HK-2 (cell line): ENCODE measurements at regions not wholly inside any gene's neighbourhood (a gene's known extent, or its start where the extent isn't known, plus 50 kb on each side); places are given as distances from the start of the nearest gene placed in this dataset.

Experiments
- DNase-seq: peaks from one replicate; pipeline ENCODE4 v3.0.0-alpha.2; 2018; ENCODE audit not compliant: unreplicated experiment

DNA sequence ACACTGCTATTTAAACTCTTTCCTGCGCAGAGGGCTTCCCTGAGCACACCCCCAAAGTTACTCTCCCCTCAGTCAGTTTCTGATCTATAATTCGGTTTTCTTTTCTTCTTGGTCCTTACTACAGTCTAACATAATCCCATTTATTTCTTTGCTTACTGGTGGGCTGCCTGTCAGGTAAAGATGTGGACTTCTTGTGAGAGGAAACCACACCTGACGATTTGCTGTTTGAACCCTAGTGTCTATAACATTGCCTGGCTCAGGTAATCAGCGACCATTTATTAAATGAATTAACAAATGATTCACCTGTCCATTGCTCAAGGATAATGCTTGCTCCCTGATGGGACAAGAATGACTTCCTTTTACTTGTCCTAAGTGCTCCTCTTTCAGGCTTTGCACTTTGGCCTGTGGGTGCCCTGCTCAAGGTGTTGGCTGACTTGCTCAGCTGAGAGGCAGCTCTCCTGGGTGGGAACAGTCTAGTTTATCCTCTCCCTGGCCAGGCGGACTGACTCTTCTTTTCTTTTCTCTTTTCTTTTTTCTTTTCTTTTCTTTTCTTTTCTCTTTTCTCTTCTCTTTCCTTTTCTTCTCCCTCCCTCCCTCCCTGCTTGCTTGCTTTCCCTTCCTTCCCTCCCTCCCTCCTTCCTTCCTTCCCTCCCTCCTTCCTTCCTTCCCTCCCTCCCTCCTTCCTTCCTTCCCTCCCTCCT lies 233.1 kb downstream of the BCAS1 start:
- no peak for DNase-seq

DNA sequence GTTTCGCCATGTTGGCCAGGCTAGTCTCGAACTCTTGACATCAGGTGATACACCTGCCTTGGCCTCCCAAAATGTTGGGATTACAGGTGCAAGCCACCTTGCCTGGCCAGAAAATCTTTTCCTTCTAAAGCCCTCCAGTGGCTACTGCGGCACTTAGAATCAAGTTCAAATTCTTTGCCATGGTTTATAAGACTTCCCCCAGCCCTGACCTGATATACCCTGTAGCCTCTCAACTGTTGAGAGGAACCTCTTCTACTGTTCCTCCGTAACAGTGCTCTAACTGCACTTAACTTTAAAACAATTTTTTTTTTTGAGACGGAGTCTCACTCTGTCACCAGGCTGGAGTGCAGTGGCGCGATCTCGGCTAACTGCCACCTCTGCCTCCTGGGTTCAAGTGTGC lies 235.6 kb downstream of the BCAS1 start:
- no peak for DNase-seq

DNA sequence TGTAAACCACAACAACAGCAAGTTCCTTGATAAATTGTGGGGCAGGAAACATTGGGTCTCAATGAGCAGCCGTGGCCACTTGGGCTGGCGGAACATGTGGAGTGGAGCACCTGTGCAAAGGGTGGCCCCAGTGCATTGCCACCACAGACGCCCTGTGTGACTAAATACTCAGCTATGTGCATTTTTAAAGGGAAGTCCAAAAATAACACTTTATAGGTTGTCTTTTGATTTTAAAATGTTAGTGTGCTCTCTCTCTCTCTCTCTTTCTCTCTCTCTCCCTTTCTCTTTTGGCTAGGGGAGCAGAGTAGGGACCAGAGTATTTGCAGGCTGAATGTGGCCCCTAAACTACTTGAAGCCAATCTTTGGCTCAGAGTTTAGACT lies 236.3 kb downstream of the BCAS1 start:
- DNase-seq = peak; percentile 25

DNA sequence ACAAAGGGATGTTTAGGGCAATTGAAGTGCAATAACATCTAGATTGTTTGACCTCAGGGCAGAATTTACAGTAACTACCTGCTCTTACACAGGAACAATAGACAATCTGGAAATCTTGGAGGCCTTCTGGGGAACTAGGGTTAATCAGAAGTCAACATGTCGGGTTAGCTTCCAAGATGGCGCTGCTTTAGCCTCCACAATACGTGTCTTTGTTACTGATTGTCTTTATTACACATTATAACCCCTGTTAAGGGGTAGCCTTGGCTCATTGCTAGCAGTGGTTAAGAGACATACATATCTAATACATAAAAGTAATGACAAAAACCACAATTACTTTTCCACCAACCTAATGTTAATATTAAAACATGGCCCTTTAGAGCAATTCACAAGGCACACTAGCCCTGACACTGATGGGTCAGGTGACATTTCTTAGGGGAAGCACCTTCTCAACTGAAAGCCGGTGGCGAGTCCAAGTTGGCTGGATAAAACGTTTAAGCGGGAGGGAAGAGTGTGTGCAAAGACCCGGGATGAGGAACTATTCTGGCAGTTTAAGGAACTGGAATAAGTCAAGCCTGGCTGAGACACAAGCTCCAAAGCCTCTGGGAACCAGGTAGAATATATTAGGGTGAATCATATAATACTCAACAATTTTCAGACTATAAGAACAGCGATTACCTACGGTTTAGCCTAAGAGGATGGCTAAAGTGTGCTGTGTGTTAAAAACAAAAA lies 236.9 kb downstream of the BCAS1 start:
- no peak for DNase-seq

DNA sequence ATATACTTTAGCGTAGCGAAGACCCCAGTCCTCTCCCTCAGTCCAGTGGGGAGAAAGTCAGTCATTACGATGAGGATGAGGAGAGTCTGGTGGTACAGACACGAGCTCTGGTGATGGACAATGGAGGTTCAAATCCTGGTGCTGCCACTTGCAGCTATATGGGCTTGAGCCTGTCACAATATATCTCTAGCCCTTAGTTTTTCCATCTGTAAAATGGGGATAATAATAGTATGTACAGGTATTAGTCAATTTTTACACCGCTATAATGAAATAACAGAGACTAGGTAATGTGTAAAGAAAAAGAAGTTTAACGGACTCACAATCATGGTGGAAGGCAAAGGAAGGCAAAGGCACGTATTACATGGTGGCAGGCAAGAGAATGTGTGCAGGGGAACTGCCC lies 237.9 kb downstream of the BCAS1 start:
- no peak for DNase-seq

DNA sequence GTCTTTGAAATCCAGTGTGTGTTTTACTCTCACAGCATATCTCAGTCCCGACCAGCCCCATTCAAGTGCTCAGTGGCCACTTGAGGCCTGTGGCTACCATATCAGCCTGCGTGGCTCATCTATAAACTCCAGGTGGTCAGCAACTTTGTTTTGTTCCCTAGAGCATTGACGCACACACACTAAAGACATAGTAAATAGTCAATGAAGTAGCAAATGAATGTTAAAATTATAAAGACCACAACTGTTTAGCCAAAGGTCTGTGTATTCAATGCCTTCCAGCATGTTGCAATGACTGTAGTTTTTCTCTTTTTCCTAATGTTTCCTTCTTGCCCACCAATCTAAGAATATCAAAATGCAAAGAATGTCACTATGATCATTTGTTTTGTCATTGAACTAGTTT lies 238.2 kb upstream of the ZNF217 start:
- no peak for DNase-seq

DNA sequence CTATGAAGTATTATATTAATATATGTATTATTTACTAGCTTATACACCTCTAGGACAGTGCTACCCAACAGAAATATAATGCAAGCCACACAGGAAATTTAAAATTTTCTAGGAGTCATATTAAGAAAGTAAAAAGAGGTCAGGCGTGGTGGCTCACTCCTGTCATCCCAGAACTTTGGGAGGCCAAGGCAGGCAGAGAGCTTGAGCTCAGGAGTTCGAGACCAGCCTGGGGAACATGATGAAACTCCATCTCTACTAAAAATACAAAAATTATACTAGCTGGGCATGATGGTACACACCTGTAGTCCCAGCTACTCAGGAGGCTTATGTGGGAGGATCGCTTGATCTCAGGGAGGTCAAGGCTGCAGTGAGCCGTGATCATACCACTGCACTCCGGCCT lies 237.6 kb upstream of the ZNF217 start:
- no peak for DNase-seq

DNA sequence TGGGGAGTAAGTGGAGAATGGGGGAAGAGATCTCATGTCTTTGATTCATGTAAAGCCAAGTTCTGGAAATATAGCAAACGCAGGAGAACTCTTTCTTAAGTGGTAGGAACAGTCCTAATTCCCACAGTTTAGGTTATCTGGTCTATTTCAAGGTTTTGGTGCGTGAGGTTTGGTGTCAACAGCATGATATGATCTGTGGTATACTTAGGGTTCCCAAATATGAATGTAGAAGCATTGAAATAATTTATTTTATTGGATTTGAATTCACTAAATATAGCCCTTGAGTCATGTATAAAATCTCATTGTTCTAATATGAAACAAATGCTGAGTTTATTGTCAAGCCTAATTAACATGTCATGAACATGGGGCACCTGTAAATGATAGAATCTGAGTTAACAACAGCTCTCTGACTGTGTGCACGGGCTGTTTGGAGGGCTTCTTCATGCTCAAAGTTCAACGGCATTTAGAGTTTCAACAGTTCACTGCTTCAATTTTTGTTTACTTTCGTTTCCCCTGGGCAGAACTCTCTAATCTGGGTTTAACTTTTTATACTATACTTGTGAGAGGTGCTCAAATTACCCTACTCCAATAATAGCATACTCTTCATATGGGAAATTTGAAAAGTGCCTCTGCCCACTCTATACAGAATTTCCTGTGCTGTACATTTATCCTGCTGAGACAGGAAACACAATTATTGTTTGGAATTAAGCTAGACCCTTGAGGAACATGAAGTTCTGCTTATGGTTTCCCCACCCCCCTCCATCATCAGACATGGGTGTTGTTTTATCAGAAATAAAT lies 236.3 kb upstream of the ZNF217 start:
- DNase-seq = no peak

DNA sequence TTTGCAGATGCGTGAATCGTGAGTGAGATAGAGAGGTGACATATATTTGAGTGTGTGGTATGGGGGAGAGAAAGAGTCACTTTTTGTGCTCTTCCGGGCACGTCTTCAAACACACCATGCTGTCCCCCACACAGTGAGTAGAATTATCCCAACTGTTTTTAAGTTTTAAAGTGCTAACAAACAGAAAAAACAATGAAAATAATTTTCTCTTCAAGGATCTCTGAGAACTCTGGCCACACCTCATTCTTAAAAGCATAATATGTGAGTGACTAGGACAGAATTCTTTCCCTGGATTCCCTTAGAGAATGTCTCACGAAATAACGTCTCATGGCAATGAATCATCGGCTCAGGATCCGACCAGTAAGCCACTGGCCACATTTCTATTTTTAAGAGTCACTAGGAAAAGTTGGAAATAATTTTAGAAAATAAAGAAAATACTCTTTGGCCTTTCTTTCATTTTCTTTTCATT lies 235.7 kb upstream of the ZNF217 start:
- peak; percentile 46 for DNase-seq

DNA sequence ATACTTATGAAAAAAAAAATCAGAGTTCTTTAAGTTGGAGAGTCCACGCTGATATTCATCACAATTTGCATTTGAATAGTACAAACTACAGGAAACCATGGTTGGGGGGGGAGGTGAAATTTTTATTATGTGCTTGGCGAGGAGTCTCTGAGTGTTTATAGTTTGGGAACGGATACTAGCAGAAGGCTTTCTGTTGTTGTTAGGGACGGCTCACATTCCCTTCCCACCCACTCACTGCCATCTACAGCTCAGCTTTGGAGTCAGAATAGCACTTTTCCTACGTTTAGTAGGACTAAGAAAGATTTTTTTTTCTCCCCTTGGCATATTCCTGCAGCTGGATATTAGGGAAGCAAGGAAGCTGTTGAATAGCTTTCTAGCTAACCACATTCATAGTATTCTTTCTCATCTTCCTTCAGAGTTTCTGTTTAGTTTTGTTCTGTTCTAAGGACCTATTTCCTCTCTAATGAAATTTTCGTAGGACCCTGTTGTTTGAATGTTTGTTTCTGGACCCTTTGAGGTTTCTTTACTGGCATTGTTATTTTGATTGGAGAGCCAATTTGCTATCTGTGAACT lies 235.1 kb upstream of the ZNF217 start:
- peak; percentile 60 for DNase-seq

DNA sequence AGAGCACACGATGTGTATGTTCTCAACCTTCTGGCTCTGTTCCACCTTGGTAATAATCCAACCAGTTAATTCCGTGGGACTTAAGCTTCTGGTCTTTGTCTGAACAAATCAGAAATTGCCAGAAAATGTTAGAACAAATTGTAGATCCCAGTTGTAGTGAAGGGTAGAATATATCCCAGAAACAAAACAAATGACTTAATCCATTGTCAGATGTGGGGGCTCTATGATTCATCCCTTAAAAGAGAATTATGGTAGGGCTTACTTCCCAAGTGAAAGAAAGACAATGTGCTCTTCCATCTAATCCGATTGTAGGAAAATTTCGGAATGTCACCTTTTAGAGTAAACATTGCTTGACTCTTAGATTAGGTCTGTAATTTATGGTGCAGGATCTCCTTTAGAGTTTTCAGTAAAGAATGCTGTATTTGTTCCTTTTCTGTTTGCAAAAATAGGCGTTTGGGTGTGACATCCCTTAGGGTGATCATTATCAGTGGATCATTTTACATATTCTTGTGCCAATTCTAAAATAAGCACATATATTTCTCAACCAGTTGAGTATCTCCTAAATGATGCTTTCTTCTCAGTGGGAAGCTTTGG lies 234.5 kb upstream of the ZNF217 start:
- DNase-seq = peak; percentile 36

DNA sequence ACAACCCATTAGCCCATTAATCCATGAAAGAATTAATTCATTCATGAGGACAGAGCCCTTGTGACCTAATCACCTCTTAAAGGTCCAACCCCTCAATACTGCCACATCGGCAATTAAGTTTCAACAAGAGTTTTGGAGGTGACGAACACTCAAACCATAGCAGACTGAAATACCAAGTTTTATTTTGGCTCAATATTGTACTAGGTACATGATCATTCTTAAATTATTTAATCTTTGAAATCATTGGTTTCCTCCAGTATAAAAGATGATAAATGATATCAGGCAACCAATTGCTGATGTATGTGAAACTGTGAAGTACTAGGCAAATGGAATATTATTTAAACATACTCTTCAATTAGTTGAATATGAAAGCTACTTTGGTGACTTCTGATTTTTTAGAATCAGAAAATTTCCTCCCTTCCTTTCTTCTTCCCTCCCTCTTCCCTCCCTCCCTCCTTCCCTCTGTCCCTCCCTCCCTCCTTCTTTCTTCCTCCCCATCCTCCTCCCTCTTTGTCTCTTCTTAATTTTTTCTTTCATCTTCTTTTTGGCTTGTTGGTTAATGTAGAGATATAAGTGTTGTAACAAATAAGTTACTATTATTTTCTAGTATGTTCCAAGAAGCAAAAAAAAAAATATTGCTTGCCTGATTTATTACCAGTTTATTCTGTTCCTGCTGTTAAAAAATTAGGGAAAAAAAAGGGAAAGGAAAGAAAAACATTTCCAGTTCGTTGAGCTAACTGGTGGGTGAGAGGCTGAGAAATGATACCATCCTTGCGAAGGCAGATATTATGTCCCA lies 233.9 kb upstream of the ZNF217 start:
- DNase-seq = no peak

DNA sequence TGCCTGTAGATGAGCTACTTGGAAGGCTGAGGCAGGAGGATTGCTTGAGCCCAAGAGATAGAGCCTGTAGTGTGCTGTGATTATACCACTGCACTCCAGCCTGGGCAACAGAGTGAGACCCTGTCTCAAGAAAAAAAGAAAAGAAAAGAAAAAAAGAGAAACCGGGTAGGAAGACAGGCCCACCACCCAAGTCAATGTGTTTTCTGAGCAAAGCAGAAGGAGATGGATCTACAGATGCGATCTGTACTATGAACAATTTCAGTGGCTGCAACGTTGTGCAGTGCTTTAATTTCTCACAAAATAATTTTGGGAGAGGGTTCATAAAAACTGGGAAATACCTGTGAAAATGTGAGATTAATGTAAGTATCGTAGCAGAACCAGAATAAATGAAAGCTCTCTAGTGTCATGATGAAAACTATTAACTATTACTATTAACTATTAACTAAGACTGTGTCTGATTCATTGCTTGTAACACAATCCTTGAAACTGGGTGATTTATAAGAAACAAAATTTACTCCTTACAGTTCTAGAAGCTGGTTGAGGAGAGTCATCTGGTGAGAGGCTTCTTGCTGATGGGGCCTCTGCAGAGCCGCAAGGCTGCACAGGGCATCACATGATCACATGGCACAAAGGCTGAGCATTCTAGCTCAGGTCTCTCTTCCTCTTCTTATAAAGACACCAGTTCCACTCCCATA lies 233.1 kb upstream of the ZNF217 start:
- DNase-seq = peak; percentile 78

DNA sequence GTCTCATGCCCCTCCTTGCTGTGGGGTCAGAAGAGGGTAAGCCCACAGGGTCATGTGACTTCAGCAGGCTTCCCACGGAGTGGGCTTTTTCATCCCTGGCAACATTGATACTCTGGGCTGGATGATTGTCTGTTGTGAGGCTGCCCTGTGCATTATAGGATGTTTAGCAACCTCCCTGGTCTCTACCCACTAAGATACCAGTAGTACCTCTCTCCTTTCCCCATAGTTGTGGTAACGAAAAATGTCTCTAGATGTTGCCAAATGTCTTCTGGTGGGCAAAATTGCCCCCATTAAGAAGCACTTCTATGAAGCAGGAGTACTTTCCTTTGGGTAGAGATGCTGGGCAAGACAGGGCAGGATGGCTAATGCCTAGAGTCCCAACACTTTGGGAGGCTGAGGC lies 232.5 kb upstream of the ZNF217 start:
- DNase-seq = no peak

DNA sequence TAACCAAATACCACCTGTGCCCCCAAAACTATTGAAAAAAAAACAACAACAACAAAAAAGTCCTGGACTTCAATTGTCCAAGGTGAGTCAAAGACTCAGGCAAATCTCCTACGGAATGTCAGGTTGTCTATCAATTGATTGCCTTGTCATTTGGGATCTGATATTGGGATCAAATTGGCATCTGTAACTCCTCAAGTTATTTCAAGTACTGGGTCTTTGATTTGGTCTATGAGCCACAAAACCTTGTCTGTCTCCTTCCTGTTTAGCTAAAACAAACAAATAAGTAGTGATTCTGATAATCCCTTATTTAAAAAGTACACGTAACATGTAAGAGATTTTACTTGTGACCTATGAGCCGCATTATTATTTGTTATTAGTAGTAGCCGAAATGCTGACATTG lies 231.6 kb upstream of the ZNF217 start:
- no peak for DNase-seq

DNA sequence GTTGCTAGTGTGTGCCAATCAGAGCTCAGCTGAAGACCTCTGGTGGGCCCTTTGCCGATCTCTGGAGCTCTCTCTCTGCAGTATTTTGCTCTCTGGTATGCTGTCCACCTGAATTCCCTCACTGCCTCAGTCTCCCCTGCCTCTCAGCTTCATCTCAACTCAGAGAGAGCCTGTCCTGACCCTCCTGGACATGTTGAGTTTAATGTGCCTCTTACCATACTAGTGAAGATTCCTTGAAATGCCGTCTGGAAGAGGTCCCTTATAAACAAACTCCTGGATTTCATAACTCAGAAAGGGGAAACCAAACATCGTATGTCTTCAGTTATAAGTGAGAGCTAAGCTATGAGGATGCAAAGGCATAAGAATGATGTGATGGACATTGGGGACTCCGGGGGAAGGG lies 231.1 kb upstream of the ZNF217 start:
- no peak for DNase-seq

DNA sequence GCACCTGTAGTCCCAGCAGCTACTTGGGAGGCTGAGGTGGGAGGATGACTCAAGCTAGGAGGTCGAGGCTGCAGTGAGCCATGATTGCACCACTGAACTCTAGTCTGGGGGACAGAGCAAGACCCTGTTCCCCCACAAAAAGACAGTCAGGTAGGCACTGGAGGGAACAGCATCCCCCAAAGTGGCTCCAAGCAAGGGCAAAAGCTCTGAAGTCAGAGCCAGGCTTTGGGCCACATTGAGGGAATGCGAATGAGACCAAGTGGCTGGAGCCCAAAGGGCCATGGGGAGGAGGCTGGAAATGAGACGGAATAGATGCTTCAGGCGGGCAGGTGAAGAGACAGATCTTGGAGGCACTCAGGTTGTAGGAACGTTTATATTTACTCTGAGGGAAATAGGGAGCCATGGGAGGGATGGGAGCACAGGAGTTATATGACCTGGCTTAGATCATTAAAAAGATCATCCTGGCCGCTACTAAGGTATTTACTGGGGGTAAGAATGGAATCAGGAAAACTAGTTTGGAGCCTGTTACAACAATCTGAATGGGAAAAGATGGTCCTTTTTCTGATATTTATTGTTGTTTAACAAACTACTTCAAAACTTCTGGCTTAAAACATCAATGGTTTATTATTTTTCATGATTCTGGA lies 229.6 kb upstream of the ZNF217 start:
- DNase-seq = no peak

DNA sequence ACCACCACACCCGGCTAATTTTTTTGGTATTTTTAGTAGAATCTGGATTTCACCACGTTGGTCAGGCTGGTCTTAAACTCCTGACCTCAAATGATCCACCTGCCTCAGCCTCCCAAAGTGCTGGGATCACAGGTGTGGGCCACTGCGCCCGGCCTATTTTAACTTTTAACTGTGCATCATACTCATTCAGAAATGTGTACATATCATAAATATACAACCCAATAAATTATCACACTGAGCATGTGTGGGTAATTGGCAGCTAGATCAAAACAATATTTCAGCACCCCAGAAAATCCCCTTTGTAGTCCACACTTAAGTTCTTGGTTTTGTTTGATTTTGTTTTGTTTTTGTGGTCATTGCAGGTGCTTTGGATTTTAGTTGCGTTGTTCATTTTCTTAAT lies 228.9 kb upstream of the ZNF217 start:
- no peak for DNase-seq

DNA sequence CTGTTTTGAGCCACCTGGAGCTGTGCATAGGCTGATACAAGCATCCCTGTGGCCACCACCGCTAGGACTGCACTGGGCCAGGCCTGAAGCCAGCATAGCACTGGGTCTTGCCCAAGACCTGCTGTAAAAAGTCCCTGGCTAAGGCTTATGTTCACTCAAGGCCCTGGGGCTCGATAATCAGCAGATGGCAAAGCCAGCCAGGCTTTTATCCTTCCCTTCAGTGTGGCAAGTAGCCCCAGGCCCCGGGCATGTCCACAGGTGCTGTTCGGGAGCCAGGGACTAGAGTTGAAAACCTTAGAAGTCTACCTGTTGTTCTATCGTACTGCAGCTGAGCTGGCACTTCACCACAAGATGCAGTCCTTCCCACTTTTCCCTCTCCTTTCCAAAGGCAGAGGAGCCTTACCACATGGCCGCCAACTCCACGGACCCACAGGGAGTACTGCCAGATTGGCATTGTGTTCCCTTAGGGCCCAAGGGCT lies 226.4 kb upstream of the ZNF217 start:
- no peak for DNase-seq
